H9 (cell line): ENCODE measurements at regions not wholly inside any gene's neighbourhood (a gene's known extent, or its start where the extent isn't known, plus 50 kb on each side); places are given as distances from the start of the nearest gene placed in this dataset.

Source experiments
- DNase-seq: peaks from one replicate; pipeline ENCODE4 v3.0.0-alpha.2; 2017
- H2AFZ ChIP-seq: one replicate; pipeline ENCODE4 v1.6.1; 2013; ENCODE audit warnings: mild to moderate bottlenecking, low read length, control low read depth, moderate library complexity
- H2AK5ac ChIP-seq: 2 replicates; pipeline ENCODE4 v1.6.1; 2013; ENCODE audit warnings: low read length, control low read depth, mixed read lengths; ENCODE audit not compliant: insufficient read length
- H2BK120ac ChIP-seq: one replicate; pipeline ENCODE4 v1.6.1; 2013; ENCODE audit warnings: low read depth, mild to moderate bottlenecking, low read length, control low read depth, inconsistent platforms; ENCODE audit not compliant: poor library complexity, severe bottlenecking
- H2BK12ac ChIP-seq: 2 replicates; pipeline ENCODE4 v1.6.1; 2013; ENCODE audit warnings: low read length, control low read depth, mixed read lengths, low read depth; ENCODE audit not compliant: insufficient read length
- H2BK15ac ChIP-seq: 2 replicates; pipeline ENCODE4 v1.6.1; 2013; ENCODE audit warnings: low read depth, low read length, control low read depth
- H2BK20ac ChIP-seq: one replicate; pipeline ENCODE4 v1.6.1; 2013; ENCODE audit warnings: low read depth, mild to moderate bottlenecking, low read length, control low read depth, inconsistent platforms; ENCODE audit not compliant: poor library complexity, severe bottlenecking
- H2BK5ac ChIP-seq: 2 replicates; pipeline ENCODE4 v1.6.1; 2013; ENCODE audit warnings: low read length, control low read depth, mixed read lengths; ENCODE audit not compliant: insufficient read length
- H3K14ac ChIP-seq: 2 replicates; pipeline ENCODE4 v1.6.1; 2013; ENCODE audit warnings: low read length, control low read depth; ENCODE audit not compliant: insufficient read depth
- H3K18ac ChIP-seq: 2 replicates; pipeline ENCODE4 v1.6.1; 2013; ENCODE audit warnings: low read depth, mild to moderate bottlenecking, mixed read lengths, low read length, control low read depth; ENCODE audit not compliant: insufficient read length
- H3K23ac ChIP-seq: 2 replicates; pipeline ENCODE4 v1.6.1; 2013; ENCODE audit warnings: low read length, control low read depth, mixed read lengths, low read depth; ENCODE audit not compliant: insufficient read length
- H3K23me2 ChIP-seq: 2 replicates; pipeline ENCODE4 v1.6.1; 2013; ENCODE audit warnings: low read depth, mild to moderate bottlenecking, mixed read lengths, low read length, control low read depth; ENCODE audit not compliant: insufficient read length, poor library complexity, severe bottlenecking
- H3K27ac ChIP-seq: 2 replicates; pipeline ENCODE4 v1.5.1; 2013; ENCODE audit warnings: low read length, control low read depth, mixed read lengths, low read depth; ENCODE audit not compliant: insufficient read length
- H3K27me3 ChIP-seq: 2 replicates; pipeline ENCODE4 v1.6.1; 2013; ENCODE audit warnings: low read length, control low read depth, inconsistent platforms; ENCODE audit not compliant: insufficient read depth
- H3K4ac ChIP-seq: 2 replicates; pipeline ENCODE4 v1.6.1; 2013; ENCODE audit warnings: low read depth, mild to moderate bottlenecking, control low read depth, inconsistent platforms, low read length, moderate library complexity
- H3K4me1 ChIP-seq: 2 replicates; pipeline ENCODE4 v1.6.1; 2013; ENCODE audit warnings: low read length, control low read depth, inconsistent platforms; ENCODE audit not compliant: insufficient read depth
- H3K4me2 ChIP-seq: 2 replicates; pipeline ENCODE4 v1.6.1; 2013; ENCODE audit warnings: low read length, control low read depth, mixed read lengths; ENCODE audit not compliant: insufficient read length, insufficient read depth
- H3K56ac ChIP-seq: 2 replicates; pipeline ENCODE4 v1.6.1; 2013; ENCODE audit warnings: low read depth, mild to moderate bottlenecking, mixed read lengths, low read length, control low read depth; ENCODE audit not compliant: insufficient read length
- H3K79me1 ChIP-seq: 2 replicates; pipeline ENCODE4 v1.6.1; 2013; ENCODE audit warnings: low read depth, mild to moderate bottlenecking, moderate library complexity, low read length, control low read depth, inconsistent platforms; ENCODE audit not compliant: insufficient read depth, poor library complexity, severe bottlenecking
- H3K79me2 ChIP-seq: 2 replicates; pipeline ENCODE4 v1.6.1; 2013; ENCODE audit warnings: low read length, control low read depth, inconsistent platforms; ENCODE audit not compliant: insufficient read depth
- H3K9ac ChIP-seq: 2 replicates; pipeline ENCODE4 v1.6.1; 2013; ENCODE audit warnings: low read length, control low read depth, mixed read lengths; ENCODE audit not compliant: insufficient read length; ENCODE audit errors: extremely low read depth
- H3K9me3 ChIP-seq: one replicate; pipeline ENCODE4 v1.6.1; 2013; ENCODE audit warnings: low read depth, low read length, inconsistent platforms; ENCODE audit not compliant: control insufficient read depth
- H3T11ph ChIP-seq: one replicate; pipeline ENCODE4 v1.6.1; 2013; ENCODE audit warnings: mild to moderate bottlenecking, low read length, control low read depth, inconsistent platforms
- H4K20me1 ChIP-seq: one replicate; pipeline ENCODE4 v1.6.1; 2013; ENCODE audit not compliant: control insufficient read depth, insufficient read length, insufficient read depth
- H4K5ac ChIP-seq: 2 replicates; pipeline ENCODE4 v1.6.1; 2013; ENCODE audit warnings: low read depth, mild to moderate bottlenecking, mixed read lengths, low read length, control low read depth; ENCODE audit not compliant: insufficient read length
- H4K8ac ChIP-seq: replicated peaks from 2 replicates; pipeline ENCODE4 v1.6.1; 2013; ENCODE audit warnings: low read length, control low read depth, mixed read lengths, low read depth; ENCODE audit not compliant: insufficient read length
- H4K91ac ChIP-seq: 2 replicates; pipeline ENCODE4 v1.6.1; 2013; ENCODE audit warnings: low read depth, mild to moderate bottlenecking, moderate library complexity, mixed read lengths, low read length, control low read depth; ENCODE audit not compliant: insufficient read length
- H3K27ac Mint-ChIP-seq, 3 experiments: 2 replicates in 2 of 3; 3 replicates in 1 of 3; pipeline ENCODE4 v1.8.0; 2020 to 2021; ENCODE audit warnings: mixed read lengths in 3 of 3, mild to moderate bottlenecking in 1 of 3, moderate library complexity in 1 of 3
- H3K27me3 Mint-ChIP-seq: 2 replicates; pipeline ENCODE4 v1.8.0; 2021; ENCODE audit warnings: low read depth, mild to moderate bottlenecking, moderate library complexity, mixed read lengths
- H3K36me3 Mint-ChIP-seq, 3 experiments: 2 replicates in 2 of 3; 3 replicates in 1 of 3; pipeline ENCODE4 v1.8.0; 2020 to 2021; ENCODE audit warnings: low read depth in 3 of 3, mixed read lengths in 3 of 3; ENCODE audit not compliant: insufficient read depth in 1 of 3
- H3K4me1 Mint-ChIP-seq, 2 experiments: 2 replicates each; pipeline ENCODE4 v1.8.0; 2020; ENCODE audit warnings: mixed read lengths in 2 of 2
- H3K4me3 Mint-ChIP-seq, 2 experiments: 2 replicates in 1 of 2; 3 replicates in 1 of 2; pipeline ENCODE4 v1.8.0; 2020 to 2021; ENCODE audit warnings: mild to moderate bottlenecking in 2 of 2, mixed read lengths in 2 of 2, moderate library complexity in 1 of 2
- H3K9me3 Mint-ChIP-seq, 2 experiments: 2 replicates in 1 of 2; 3 replicates in 1 of 2; pipeline ENCODE4 v1.8.0; 2020; ENCODE audit warnings: mild to moderate bottlenecking in 2 of 2, mixed read lengths in 2 of 2, moderate library complexity in 1 of 2
- TF ChIP-seq, protein P1 (sequence below): fragments of 200-600 bp; sonication (generic); conservative IDR thresholded peaks from 3 replicates; pipeline ENCODE4 v1.8.0; 2021; ENCODE audit warnings: antibody characterized with exemption, mild to moderate bottlenecking

DNA sequence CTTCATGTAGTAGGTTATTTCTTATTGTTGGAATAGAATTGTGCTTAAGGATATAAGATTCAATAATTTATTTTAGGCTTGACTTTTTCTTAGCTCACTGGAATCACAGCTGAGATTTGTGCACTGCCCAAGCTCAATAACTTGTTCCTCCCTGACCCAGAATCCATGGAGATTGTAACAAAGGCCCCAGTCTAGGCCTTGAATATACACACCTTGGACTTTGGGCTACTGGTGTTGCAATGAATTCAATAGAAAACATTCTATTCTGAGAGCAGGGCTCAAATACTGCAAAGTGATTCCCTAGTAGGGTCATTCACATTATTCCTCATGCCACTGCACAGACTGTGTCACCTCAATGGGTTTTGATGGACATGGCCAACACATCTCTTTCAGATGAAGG, 352.4 kb downstream of the GALC start:
- no peak overlapping the region for H3K27ac Mint-ChIP-seq
- no peak for DNase-seq
- no peaks in the 10 kb centered on the region for H3K9me3 Mint-ChIP-seq
- Histone ChIP-seq H3K27ac (no peak overlapping the region), H2BK5ac (no peak overlapping the region), H2BK20ac (no peak overlapping the region), H3T11ph (no peak overlapping the region), H3K4ac (no peak overlapping the region), H4K8ac (no peak overlapping the region), H2BK120ac (no peak overlapping the region), H3K23me2 (no peaks in the 10 kb centered on the region), H3K9ac (no peak overlapping the region), H2AFZ (no peak overlapping the region), H3K18ac (no peak overlapping the region), H3K4me1 (no peaks in the 10 kb centered on the region), H2BK15ac (no peak overlapping the region), H4K91ac (no peak overlapping the region), H2AK5ac (no peak overlapping the region), H3K56ac (no peak overlapping the region), H4K5ac (no peak overlapping the region), H4K20me1 (no peaks in the 10 kb centered on the region), H3K23ac (no peak overlapping the region), H3K4me2 (no peak overlapping the region), H3K27me3 (no peaks in the 10 kb centered on the region), H3K9me3 (no peaks in the 10 kb centered on the region), H3K14ac (no peak overlapping the region), H3K79me2 (no peaks in the 10 kb centered on the region), H2BK12ac (no peak overlapping the region), H3K79me1 (no peaks in the 10 kb centered on the region)
- no peaks in the 10 kb centered on the region for H3K4me1 Mint-ChIP-seq
- H3K36me3 Mint-ChIP-seq: no peaks in the 10 kb centered on the region
- TF ChIP-seq, protein P1, sequence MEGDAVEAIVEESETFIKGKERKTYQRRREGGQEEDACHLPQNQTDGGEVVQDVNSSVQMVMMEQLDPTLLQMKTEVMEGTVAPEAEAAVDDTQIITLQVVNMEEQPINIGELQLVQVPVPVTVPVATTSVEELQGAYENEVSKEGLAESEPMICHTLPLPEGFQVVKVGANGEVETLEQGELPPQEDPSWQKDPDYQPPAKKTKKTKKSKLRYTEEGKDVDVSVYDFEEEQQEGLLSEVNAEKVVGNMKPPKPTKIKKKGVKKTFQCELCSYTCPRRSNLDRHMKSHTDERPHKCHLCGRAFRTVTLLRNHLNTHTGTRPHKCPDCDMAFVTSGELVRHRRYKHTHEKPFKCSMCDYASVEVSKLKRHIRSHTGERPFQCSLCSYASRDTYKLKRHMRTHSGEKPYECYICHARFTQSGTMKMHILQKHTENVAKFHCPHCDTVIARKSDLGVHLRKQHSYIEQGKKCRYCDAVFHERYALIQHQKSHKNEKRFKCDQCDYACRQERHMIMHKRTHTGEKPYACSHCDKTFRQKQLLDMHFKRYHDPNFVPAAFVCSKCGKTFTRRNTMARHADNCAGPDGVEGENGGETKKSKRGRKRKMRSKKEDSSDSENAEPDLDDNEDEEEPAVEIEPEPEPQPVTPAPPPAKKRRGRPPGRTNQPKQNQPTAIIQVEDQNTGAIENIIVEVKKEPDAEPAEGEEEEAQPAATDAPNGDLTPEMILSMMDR: no peak
- H3K4me3 Mint-ChIP-seq: no peak overlapping the region
- no peaks in the 10 kb centered on the region; the same call in 1 of the 2 replicates for H3K27me3 Mint-ChIP-seq
